Neural cell (in vitro differentiated cells): ENCODE measurements at regions not wholly inside any gene's neighbourhood (a gene's known extent, or its start where the extent isn't known, plus 50 kb on each side); places are given as distances from the start of the nearest gene placed in this dataset.

ENCODE experiments used
- CTCF ChIP-seq: fragments of 450-650 bp; IDR thresholded peaks from 2 replicates; pipeline ENCODE4 v1.5.1; 2014; ENCODE audit warnings: antibody characterized with exemption, mild to moderate bottlenecking, moderate library complexity; ENCODE audit not compliant: poor library complexity, severe bottlenecking
- EP300 ChIP-seq: fragments of 450-650 bp; conservative IDR thresholded peaks from 2 replicates; pipeline ENCODE4 v1.6.1; 2014; ENCODE audit warnings: antibody characterized with exemption, mild to moderate bottlenecking, moderate library complexity; ENCODE audit not compliant: poor library complexity, severe bottlenecking
- EZH2 ChIP-seq: fragments of 200-600, 300-800 bp; shearing (Covaris generic), sonication (generic); IDR thresholded peaks from 2 replicates; pipeline ENCODE4 v1.6.1; 2014; ENCODE audit warnings: antibody characterized with exemption, low read length, borderline replicate concordance, mild to moderate bottlenecking; ENCODE audit not compliant: insufficient read depth, poor library complexity, severe bottlenecking
- RAD21 ChIP-seq: fragments of 450-650 bp; conservative IDR thresholded peaks from 2 replicates; pipeline ENCODE4 v1.6.1; 2014; ENCODE audit warnings: antibody characterized with exemption, mild to moderate bottlenecking, moderate library complexity
- SMC3 ChIP-seq: fragments of 450-650 bp; conservative IDR thresholded peaks from 2 replicates; pipeline ENCODE4 v1.6.1; 2014; ENCODE audit warnings: antibody characterized with exemption, mild to moderate bottlenecking, moderate library complexity; ENCODE audit not compliant: poor library complexity
- TAF1 ChIP-seq: IDR thresholded peaks from 2 replicates; pipeline ENCODE4 v1.6.1; 2012; ENCODE audit warnings: low read depth
- TF ChIP-seq, protein P1 (sequence below): IDR thresholded peaks from 2 replicates; pipeline ENCODE4 v1.6.1; 2012; ENCODE audit warnings: borderline replicate concordance

GRCh38 chr12:74647256-74647655, 109.6 kb downstream of the ATXN7L3B start:
- no peak for TF ChIP-seq EZH2
- no peak for TF ChIP-seq CTCF
- no peak for TF ChIP-seq EP300
- no peak for TF ChIP-seq TAF1
- TF ChIP-seq RAD21: no peak
- TF ChIP-seq SMC3: no peak
- TF ChIP-seq, protein P1, sequence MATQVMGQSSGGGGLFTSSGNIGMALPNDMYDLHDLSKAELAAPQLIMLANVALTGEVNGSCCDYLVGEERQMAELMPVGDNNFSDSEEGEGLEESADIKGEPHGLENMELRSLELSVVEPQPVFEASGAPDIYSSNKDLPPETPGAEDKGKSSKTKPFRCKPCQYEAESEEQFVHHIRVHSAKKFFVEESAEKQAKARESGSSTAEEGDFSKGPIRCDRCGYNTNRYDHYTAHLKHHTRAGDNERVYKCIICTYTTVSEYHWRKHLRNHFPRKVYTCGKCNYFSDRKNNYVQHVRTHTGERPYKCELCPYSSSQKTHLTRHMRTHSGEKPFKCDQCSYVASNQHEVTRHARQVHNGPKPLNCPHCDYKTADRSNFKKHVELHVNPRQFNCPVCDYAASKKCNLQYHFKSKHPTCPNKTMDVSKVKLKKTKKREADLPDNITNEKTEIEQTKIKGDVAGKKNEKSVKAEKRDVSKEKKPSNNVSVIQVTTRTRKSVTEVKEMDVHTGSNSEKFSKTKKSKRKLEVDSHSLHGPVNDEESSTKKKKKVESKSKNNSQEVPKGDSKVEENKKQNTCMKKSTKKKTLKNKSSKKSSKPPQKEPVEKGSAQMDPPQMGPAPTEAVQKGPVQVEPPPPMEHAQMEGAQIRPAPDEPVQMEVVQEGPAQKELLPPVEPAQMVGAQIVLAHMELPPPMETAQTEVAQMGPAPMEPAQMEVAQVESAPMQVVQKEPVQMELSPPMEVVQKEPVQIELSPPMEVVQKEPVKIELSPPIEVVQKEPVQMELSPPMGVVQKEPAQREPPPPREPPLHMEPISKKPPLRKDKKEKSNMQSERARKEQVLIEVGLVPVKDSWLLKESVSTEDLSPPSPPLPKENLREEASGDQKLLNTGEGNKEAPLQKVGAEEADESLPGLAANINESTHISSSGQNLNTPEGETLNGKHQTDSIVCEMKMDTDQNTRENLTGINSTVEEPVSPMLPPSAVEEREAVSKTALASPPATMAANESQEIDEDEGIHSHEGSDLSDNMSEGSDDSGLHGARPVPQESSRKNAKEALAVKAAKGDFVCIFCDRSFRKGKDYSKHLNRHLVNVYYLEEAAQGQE: no peak
